ENCODE measurements at regions not wholly inside any gene's neighbourhood (a gene's known extent, or its start where the extent isn't known, plus 50 kb on each side); places are given as distances from the start of the nearest gene placed in this dataset.

- H3K79me2 ChIP-seq (ENCODE audit: insufficient read depth, low read depth, low read length), result no peaks in the 10 kb centered on the region
- no peaks in the 10 kb centered on the region for H3K9me3 ChIP-seq (ENCODE audit: low read length)
- ChIA-PET CTCF (ENCODE audit: unreplicated experiment) (no interaction called here), POLR2A (interaction anchor here (0.7 kb wide), 1 partner anchor 19 kb away, joined by 3 read pairs; no protein-coding TSS in a partner anchor)
- H3K4me1 ChIP-seq (ENCODE audit: insufficient read depth, low read length, poor library complexity, severe bottlenecking), result no peaks in the 10 kb centered on the region
- no peak overlapping the region for H3K4me3 ChIP-seq (ENCODE audit: low read depth, low read length, poor library complexity, severe bottlenecking)
- BruUV-seq (replicated peaks), result no TSS peak
- intact Hi-C loops (cut with micrococcal nuclease; ENCODE audit: unreplicated experiment), result no loop called here
- H3K4me2 ChIP-seq (ENCODE audit: low read length), result no peak overlapping the region
- H3K27ac ChIP-seq (ENCODE audit: low read depth, low read length, poor library complexity, severe bottlenecking), result no peak overlapping the region
- TF ChIP-seq EZH2phosphoT487 (IDR thresholded peaks at IDR 0.05; ENCODE audit: borderline replicate concordance, low read depth, low read length) (no peak), CTCF (conservative IDR thresholded peaks at IDR 0.05; ENCODE audit: low read length) (no peak)
- no peaks in the 10 kb centered on the region for H4K20me1 ChIP-seq (ENCODE audit: insufficient read depth, low read length)
- no peaks in the 10 kb centered on the region for H3K36me3 ChIP-seq (ENCODE audit: insufficient read depth, low read length)
- DNase-seq (ENCODE audit: low spot score), result no peak
- no peaks in the 10 kb centered on the region for H3K9me2 ChIP-seq (ENCODE audit: insufficient read depth, low read length)
- no peak overlapping the region for H2AFZ ChIP-seq (ENCODE audit: low read length)
These were observed 149.6 kb upstream of the SEMA3E start for GRCh38 chr7:83798489-83798888.

- no TSS peak for BruUV-seq (replicated peaks)
- DNase-seq (ENCODE audit: low spot score), result no peak
- no peaks in the 10 kb centered on the region for H3K9me2 ChIP-seq (ENCODE audit: insufficient read depth, low read length)
- TF ChIP-seq CTCF (conservative IDR thresholded peaks at IDR 0.05; ENCODE audit: low read length) (no peak), EZH2phosphoT487 (IDR thresholded peaks at IDR 0.05; ENCODE audit: borderline replicate concordance, low read depth, low read length) (no peak)
- H3K4me2 ChIP-seq (ENCODE audit: low read length), result no peak overlapping the region
- no peak overlapping the region for H3K27ac ChIP-seq (ENCODE audit: low read depth, low read length, poor library complexity, severe bottlenecking)
- intact Hi-C loops (cut with micrococcal nuclease; ENCODE audit: unreplicated experiment), result no loop called here
- no peaks in the 10 kb centered on the region for H3K36me3 ChIP-seq (ENCODE audit: insufficient read depth, low read length)
- no peaks in the 10 kb centered on the region for H3K9me3 ChIP-seq (ENCODE audit: low read length)
- H2AFZ ChIP-seq (ENCODE audit: low read length), result no peak overlapping the region
- H4K20me1 ChIP-seq (ENCODE audit: insufficient read depth, low read length), result no peaks in the 10 kb centered on the region
- no peak overlapping the region for H3K4me3 ChIP-seq (ENCODE audit: low read depth, low read length, poor library complexity, severe bottlenecking)
- POLR2A ChIA-PET, result interaction anchor here (1.1 kb wide), 1 partner anchor 8 kb away, joined by 3 read pairs; no protein-coding TSS in a partner anchor
- no peaks in the 10 kb centered on the region for H3K4me1 ChIP-seq (ENCODE audit: insufficient read depth, low read length, poor library complexity, severe bottlenecking)
- H3K79me2 ChIP-seq (ENCODE audit: insufficient read depth, low read depth, low read length), result no peaks in the 10 kb centered on the region
- CTCF ChIA-PET (ENCODE audit: unreplicated experiment), result no interaction called here
These were observed 147.8 kb upstream of the SEMA3E start for GRCh38 chr7:83796760-83797159.

GRCh38 chr7:83794829-83795228 is 145.9 kb upstream of the SEMA3E start:
- POLR2A ChIA-PET, result interaction anchor here (0.6 kb wide), 1 partner anchor 244 kb away, joined by 3 read pairs; no protein-coding TSS in a partner anchor
- Histone ChIP-seq H3K36me3 (ENCODE audit: insufficient read depth, low read length) (no peaks in the 10 kb centered on the region), H3K4me1 (ENCODE audit: insufficient read depth, low read length, poor library complexity, severe bottlenecking) (no peaks in the 10 kb centered on the region), H3K4me2 (ENCODE audit: low read length) (no peak overlapping the region), H3K9me2 (ENCODE audit: insufficient read depth, low read length) (no peaks in the 10 kb centered on the region), H2AFZ (ENCODE audit: low read length) (no peak overlapping the region), H3K9me3 (ENCODE audit: low read length) (no peaks in the 10 kb centered on the region), H4K20me1 (ENCODE audit: insufficient read depth, low read length) (no peaks in the 10 kb centered on the region), H3K4me3 (ENCODE audit: low read depth, low read length, poor library complexity, severe bottlenecking) (no peak overlapping the region), H3K27ac (ENCODE audit: low read depth, low read length, poor library complexity, severe bottlenecking) (no peak overlapping the region), H3K79me2 (ENCODE audit: insufficient read depth, low read depth, low read length) (no peaks in the 10 kb centered on the region)
- intact Hi-C loops (cut with micrococcal nuclease; ENCODE audit: unreplicated experiment), result no loop called here
- no peak for DNase-seq (ENCODE audit: low spot score)
- CTCF ChIA-PET (ENCODE audit: unreplicated experiment), result no interaction called here
- no TSS peak for BruUV-seq (replicated peaks)
- TF ChIP-seq EZH2phosphoT487 (IDR thresholded peaks at IDR 0.05; ENCODE audit: borderline replicate concordance, low read depth, low read length) (no peak), CTCF (conservative IDR thresholded peaks at IDR 0.05; ENCODE audit: low read length) (no peak)
